ENCODE measurements at regions not wholly inside any gene's neighbourhood (a gene's known extent, or its start where the extent isn't known, plus 50 kb on each side); places are given as distances from the start of the nearest gene placed in this dataset.

GRCh38 chr21:43348801-43349261 is 78.1 kb downstream of the SIK1 start:
- no peak for TF ChIP-seq SP1 (IDR thresholded peaks at IDR 0.05)
- TF ChIP-seq FOXA1 (IDR thresholded peaks at IDR 0.05), result no peak
- TF ChIP-seq NFRKB (IDR thresholded peaks at IDR 0.05), result no peak
- no peak for TF ChIP-seq FOXK2 (IDR thresholded peaks at IDR 0.05)
- TF ChIP-seq CTBP1 (IDR thresholded peaks at IDR 0.05; ENCODE audit: borderline replicate concordance), result no peak
- no peak for TF ChIP-seq HDGF (IDR thresholded peaks at IDR 0.05; ENCODE audit: borderline replicate concordance)
- no peak for TF ChIP-seq L3MBTL2 (conservative IDR thresholded peaks at IDR 0.05)
- no peak for TF ChIP-seq BHLHE40 (IDR thresholded peaks at IDR 0.05; ENCODE audit: borderline replicate concordance)
- no peak for TF ChIP-seq TARDBP (IDR thresholded peaks at IDR 0.05)
- no peak for TF ChIP-seq ELF4 (IDR thresholded peaks at IDR 0.05)
- TF ChIP-seq FOXM1 (IDR thresholded peaks at IDR 0.05; ENCODE audit: borderline replicate concordance), result no peak
- no peak for TF ChIP-seq SUZ12 (IDR thresholded peaks at IDR 0.05)
- no peak for TF ChIP-seq ZNF384 (IDR thresholded peaks at IDR 0.05)

All from HEK293T (cell line).